SJCRH30 (cell line): ENCODE measurements at regions not wholly inside any gene's neighbourhood (a gene's known extent, or its start where the extent isn't known, plus 50 kb on each side); places are given as distances from the start of the nearest gene placed in this dataset.

Experiments
- DNase-seq, 2 experiments: peaks; one replicate each; pipeline ENCODE4 v3.0.0-alpha.2; 2015 to 2020
- H3K27ac ChIP-seq: fragments of 250-450 bp; sonication (Bioruptor Pico); 2 replicates; pipeline ENCODE4 v1.5.1; 2020; ENCODE audit warnings: mild to moderate bottlenecking, moderate library complexity
- H3K27me3 ChIP-seq: fragments of 250-450 bp; sonication (Bioruptor Pico); 2 replicates; pipeline ENCODE4 v1.5.1; 2020; ENCODE audit warnings: mild to moderate bottlenecking, moderate library complexity
- H3K36me3 ChIP-seq: fragments of 250-450 bp; sonication (Bioruptor Pico); 2 replicates; pipeline ENCODE4 v1.5.1; 2020; ENCODE audit warnings: mild to moderate bottlenecking, moderate library complexity
- H3K4me1 ChIP-seq: fragments of 250-450 bp; sonication (Bioruptor Pico); 2 replicates; pipeline ENCODE4 v1.5.1; 2020; ENCODE audit warnings: mild to moderate bottlenecking, moderate library complexity
- H3K4me3 ChIP-seq: fragments of 250-450 bp; sonication (Bioruptor Pico); 2 replicates; pipeline ENCODE4 v1.5.1; 2020; ENCODE audit warnings: mild to moderate bottlenecking, moderate library complexity
- H3K9me3 ChIP-seq: fragments of 250-450 bp; sonication (Bioruptor Pico); replicated peaks from 2 replicates; pipeline ENCODE4 v1.5.1; 2020; ENCODE audit warnings: mild to moderate bottlenecking, moderate library complexity

- Histone ChIP-seq H3K27ac (no peak overlapping the region), H3K4me3 (no peak overlapping the region), H3K9me3 (no peaks in the 10 kb centered on the region; the same call in 1 of the 2 replicates), H3K27me3 (no peaks in the 10 kb centered on the region), H3K36me3 (no peaks in the 10 kb centered on the region), H3K4me1 (no peaks in the 10 kb centered on the region)
- DNase-seq, result no peak
These were observed 100.0 kb upstream of the PLCXD3 start for GRCh38 chr5:41610386-41610785.

DNA sequence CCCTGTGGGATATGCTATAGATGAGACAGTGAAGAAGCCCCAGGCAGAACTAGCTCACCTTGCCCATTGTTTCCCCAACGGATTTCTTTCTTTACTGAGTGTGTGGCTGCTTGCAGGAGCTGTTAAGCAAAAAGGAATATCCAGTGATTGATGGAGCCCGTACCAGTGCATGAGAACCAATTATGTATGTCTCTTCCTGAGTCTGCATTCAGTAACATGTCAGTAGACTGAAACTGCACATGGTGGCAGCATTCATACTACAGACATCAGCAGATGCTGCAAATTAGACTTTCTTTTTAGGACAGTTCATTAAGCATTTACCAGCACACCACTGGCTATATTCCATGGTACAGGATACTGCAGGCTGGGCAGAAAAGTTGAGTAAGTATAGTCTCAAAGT, 90.3 kb upstream of the PLCXD3 start:
- Histone ChIP-seq H3K9me3 (no peaks in the 10 kb centered on the region; the same call in 1 of the 2 replicates), H3K27ac (no peak overlapping the region), H3K27me3 (no peaks in the 10 kb centered on the region), H3K4me3 (no peak overlapping the region), H3K36me3 (no peaks in the 10 kb centered on the region), H3K4me1 (no peaks in the 10 kb centered on the region)
- no peak for DNase-seq

GRCh38 chr5:41598011-41598410, 87.6 kb upstream of the PLCXD3 start:
- H3K4me1 ChIP-seq, result no peaks in the 10 kb centered on the region
- H3K27me3 ChIP-seq, result no peaks in the 10 kb centered on the region
- DNase-seq, result no peak
- no peak overlapping the region for H3K4me3 ChIP-seq
- H3K9me3 ChIP-seq, result no peaks in the 10 kb centered on the region
- no peak overlapping the region for H3K27ac ChIP-seq
- no peaks in the 10 kb centered on the region for H3K36me3 ChIP-seq

GRCh38 chr5:41587668-41588067, 77.3 kb upstream of the PLCXD3 start:
- DNase-seq, result no peak
- Histone ChIP-seq H3K27ac (no peak overlapping the region), H3K36me3 (no peaks in the 10 kb centered on the region), H3K4me1 (no peaks in the 10 kb centered on the region), H3K9me3 (no peaks in the 10 kb centered on the region), H3K27me3 (no peaks in the 10 kb centered on the region), H3K4me3 (no peak overlapping the region)

- Histone ChIP-seq H3K4me3 (no peak overlapping the region), H3K9me3 (no peaks in the 10 kb centered on the region), H3K36me3 (no peaks in the 10 kb centered on the region), H3K27me3 (no peaks in the 10 kb centered on the region), H3K4me1 (no peaks in the 10 kb centered on the region), H3K27ac (no peak overlapping the region)
- no peak for DNase-seq
These were observed 64.8 kb upstream of the PLCXD3 start for GRCh38 chr5:41575110-41575779.

GRCh38 chr5:41574391-41574790, 64.0 kb upstream of the PLCXD3 start:
- no peaks in the 10 kb centered on the region for H3K4me1 ChIP-seq
- no peak overlapping the region for H3K4me3 ChIP-seq
- H3K9me3 ChIP-seq, result no peaks in the 10 kb centered on the region
- H3K27ac ChIP-seq, result no peak overlapping the region
- no peak for DNase-seq
- H3K36me3 ChIP-seq, result no peaks in the 10 kb centered on the region
- H3K27me3 ChIP-seq, result no peaks in the 10 kb centered on the region
